Endothelial cell (in vitro differentiated cells): ENCODE measurements at regions not wholly inside any gene's neighbourhood (a gene's known extent, or its start where the extent isn't known, plus 50 kb on each side); places are given as distances from the start of the nearest gene placed in this dataset.

ENCODE experiments used
- DNase-seq: peaks from one replicate; pipeline ENCODE4 v3.0.0; 2021; ENCODE audit warnings: low spot score
- H3K27ac Mint-ChIP-seq: one replicate; pipeline ENCODE4 v1.8.0; 2021; ENCODE audit warnings: mixed read lengths, inconsistent platforms; ENCODE audit not compliant: unreplicated experiment
- H3K27me3 Mint-ChIP-seq: one replicate; pipeline ENCODE4 v1.8.0; 2021; ENCODE audit warnings: mild to moderate bottlenecking, moderate library complexity, mixed read lengths, inconsistent platforms; ENCODE audit not compliant: unreplicated experiment
- H3K36me3 Mint-ChIP-seq: one replicate; pipeline ENCODE4 v1.8.0; 2021; ENCODE audit warnings: mild to moderate bottlenecking, low read depth, mixed read lengths, inconsistent platforms; ENCODE audit not compliant: unreplicated experiment
- H3K4me1 Mint-ChIP-seq: one replicate; pipeline ENCODE4 v1.8.0; 2021; ENCODE audit warnings: mild to moderate bottlenecking, mixed read lengths, inconsistent platforms; ENCODE audit not compliant: unreplicated experiment
- H3K4me3 Mint-ChIP-seq: one replicate; pipeline ENCODE4 v1.8.0; 2021; ENCODE audit warnings: mild to moderate bottlenecking, mixed read lengths, inconsistent platforms; ENCODE audit not compliant: unreplicated experiment
- H3K9me3 Mint-ChIP-seq: one replicate; pipeline ENCODE4 v1.8.0; 2021; ENCODE audit warnings: mixed read lengths, inconsistent platforms; ENCODE audit not compliant: unreplicated experiment
- TF ChIP-seq, protein P1 (sequence below): fragments of 200-600 bp; sonication (generic); IDR thresholded peaks from one replicate; pipeline ENCODE4 v1.5.0; 2021; ENCODE audit warnings: antibody characterized with exemption; ENCODE audit not compliant: unreplicated experiment

DNA sequence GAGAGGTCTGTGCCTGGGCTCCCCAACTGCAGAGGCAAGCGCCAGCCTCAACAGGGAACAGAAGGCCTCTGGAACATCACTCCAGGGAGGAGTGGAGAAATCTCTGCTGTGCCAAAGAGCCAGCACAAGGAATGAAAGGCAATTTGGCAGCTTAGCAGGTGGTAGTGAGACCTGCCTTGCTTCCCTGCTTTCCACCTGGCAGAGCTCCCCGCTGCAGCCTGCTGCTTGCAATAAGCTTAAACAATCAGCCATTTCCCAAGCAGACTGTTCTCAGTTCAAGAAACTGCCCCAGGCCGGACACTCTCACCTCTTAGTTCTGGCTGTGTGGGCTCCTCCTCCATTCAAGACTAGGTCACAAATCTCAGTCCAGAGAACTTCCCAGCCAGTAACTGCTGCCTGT is 370.6 kb downstream of the MAGEB5 start:
- H3K36me3 Mint-ChIP-seq, result no peaks in the 10 kb centered on the region
- no peak overlapping the region for H3K27ac Mint-ChIP-seq
- H3K4me3 Mint-ChIP-seq, result no peak overlapping the region
- no peak for DNase-seq
- H3K27me3 Mint-ChIP-seq, result peaks cover 1% of the 10 kb centered on the region
- TF ChIP-seq, protein P1, sequence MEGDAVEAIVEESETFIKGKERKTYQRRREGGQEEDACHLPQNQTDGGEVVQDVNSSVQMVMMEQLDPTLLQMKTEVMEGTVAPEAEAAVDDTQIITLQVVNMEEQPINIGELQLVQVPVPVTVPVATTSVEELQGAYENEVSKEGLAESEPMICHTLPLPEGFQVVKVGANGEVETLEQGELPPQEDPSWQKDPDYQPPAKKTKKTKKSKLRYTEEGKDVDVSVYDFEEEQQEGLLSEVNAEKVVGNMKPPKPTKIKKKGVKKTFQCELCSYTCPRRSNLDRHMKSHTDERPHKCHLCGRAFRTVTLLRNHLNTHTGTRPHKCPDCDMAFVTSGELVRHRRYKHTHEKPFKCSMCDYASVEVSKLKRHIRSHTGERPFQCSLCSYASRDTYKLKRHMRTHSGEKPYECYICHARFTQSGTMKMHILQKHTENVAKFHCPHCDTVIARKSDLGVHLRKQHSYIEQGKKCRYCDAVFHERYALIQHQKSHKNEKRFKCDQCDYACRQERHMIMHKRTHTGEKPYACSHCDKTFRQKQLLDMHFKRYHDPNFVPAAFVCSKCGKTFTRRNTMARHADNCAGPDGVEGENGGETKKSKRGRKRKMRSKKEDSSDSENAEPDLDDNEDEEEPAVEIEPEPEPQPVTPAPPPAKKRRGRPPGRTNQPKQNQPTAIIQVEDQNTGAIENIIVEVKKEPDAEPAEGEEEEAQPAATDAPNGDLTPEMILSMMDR, result no peak
- H3K9me3 Mint-ChIP-seq, result no peaks in the 10 kb centered on the region
- H3K4me1 Mint-ChIP-seq, result no peaks in the 10 kb centered on the region

DNA sequence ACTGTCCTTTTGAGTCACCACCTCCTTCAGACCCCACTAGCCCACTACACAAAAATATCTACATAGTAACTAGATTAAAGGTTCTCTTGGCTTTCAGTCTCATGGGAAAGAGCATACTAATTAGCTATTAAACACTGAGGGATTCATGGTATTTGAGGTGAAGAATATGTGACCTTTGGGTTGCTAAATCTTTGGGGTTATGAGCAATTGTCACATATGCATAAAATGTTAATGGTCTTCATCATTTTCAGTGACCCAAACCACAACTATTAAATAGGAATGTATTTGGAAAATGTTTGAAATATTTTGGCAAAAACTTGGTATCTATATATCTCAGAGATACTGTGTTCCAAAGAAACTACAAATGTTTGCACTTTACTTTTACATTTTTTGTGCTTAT is 365.1 kb downstream of the MAGEB5 start:
- no peaks in the 10 kb centered on the region for H3K9me3 Mint-ChIP-seq
- H3K4me3 Mint-ChIP-seq, result no peak overlapping the region
- no peak for DNase-seq
- H3K27me3 Mint-ChIP-seq, result no peaks in the 10 kb centered on the region
- TF ChIP-seq, protein P1, result no peak
- H3K36me3 Mint-ChIP-seq, result no peaks in the 10 kb centered on the region
- no peaks in the 10 kb centered on the region for H3K4me1 Mint-ChIP-seq
- H3K27ac Mint-ChIP-seq, result no peak overlapping the region

DNA sequence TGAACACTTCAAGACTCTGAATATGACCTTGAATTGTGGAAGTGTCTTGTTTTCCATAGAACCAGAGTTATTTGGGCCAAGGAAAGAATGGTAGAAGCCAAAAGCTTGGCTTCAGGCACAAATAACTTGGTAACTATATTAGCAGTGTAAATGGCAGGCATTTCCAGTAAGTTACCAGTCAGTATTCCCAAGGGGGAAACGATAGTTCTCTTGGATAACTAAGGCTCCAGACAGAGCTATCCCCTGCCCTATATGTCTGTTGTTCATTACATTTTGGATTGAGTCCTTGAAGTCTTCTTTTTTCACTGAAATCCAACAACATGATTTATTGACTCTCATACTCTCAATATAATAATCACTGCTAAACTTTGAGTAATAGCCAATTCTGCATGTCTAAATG is 364.1 kb downstream of the MAGEB5 start:
- Mint-ChIP-seq H3K4me3 (no peak overlapping the region), H3K27ac (no peak overlapping the region), H3K27me3 (no peaks in the 10 kb centered on the region), H3K36me3 (no peaks in the 10 kb centered on the region), H3K9me3 (no peaks in the 10 kb centered on the region), H3K4me1 (no peaks in the 10 kb centered on the region)
- no peak for DNase-seq
- TF ChIP-seq, protein P1, result no peak

DNA sequence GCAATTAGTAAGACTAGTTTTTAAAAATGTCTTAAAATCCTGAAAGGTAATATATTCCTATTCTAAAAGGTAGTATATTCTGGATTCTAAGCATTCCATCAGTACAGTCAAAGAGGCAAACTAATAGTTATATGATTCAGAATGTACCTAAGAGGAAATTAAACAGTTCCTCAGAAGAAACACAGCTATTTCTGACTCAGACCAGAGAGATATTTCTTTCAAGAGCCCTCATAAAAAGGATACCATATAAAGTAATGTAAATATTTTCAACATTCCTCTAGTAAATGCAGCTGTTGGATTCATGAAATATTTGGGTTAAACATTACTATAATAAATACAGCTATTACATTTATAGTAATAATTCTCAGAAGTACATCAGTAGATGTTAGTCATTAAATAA is 358.3 kb downstream of the MAGEB5 start:
- Mint-ChIP-seq H3K9me3 (no peaks in the 10 kb centered on the region), H3K27ac (no peak overlapping the region), H3K27me3 (no peaks in the 10 kb centered on the region), H3K4me3 (no peak overlapping the region), H3K36me3 (no peaks in the 10 kb centered on the region), H3K4me1 (no peaks in the 10 kb centered on the region)
- TF ChIP-seq, protein P1, result no peak
- no peak for DNase-seq

DNA sequence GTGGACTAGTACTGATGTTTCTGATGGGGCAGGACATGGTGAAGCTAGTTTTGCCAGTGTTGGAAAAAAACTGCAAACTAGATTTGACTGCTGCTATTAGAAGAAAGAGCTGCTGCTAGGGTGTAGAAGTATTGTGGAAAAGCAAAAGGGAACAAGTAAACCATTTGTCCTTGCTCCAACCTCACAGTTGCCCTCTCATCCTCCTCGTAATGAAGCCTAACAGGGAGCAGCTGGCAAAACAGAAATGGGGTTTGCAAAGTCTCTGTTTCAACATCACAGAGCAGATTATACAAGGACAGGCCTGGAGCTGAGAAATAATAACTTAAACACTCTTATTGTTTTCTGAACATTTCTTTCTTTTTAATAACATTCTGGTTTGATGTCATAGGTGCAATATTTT is 346.2 kb downstream of the MAGEB5 start:
- Mint-ChIP-seq H3K4me1 (no peaks in the 10 kb centered on the region), H3K27me3 (no peaks in the 10 kb centered on the region), H3K9me3 (no peaks in the 10 kb centered on the region), H3K27ac (no peak overlapping the region), H3K4me3 (no peak overlapping the region), H3K36me3 (no peaks in the 10 kb centered on the region)
- TF ChIP-seq, protein P1, result no peak
- DNase-seq, result no peak
